GM20000 (cell line): ENCODE measurements at regions not wholly inside any gene's neighbourhood (a gene's known extent, or its start where the extent isn't known, plus 50 kb on each side); places are given as distances from the start of the nearest gene placed in this dataset.

Experiments
- DNase-seq: peaks from one replicate; pipeline ENCODE4 v3.0.0; 2012; ENCODE audit warnings: low spot score
- CTCF ChIP-seq: IDR thresholded peaks from 2 replicates; pipeline ENCODE4 v1.5.1; 2012; ENCODE audit warnings: mild to moderate bottlenecking, control low read depth; ENCODE audit errors: extremely low read depth, missing control alignments

- peak; percentile 55 for DNase-seq
- peak; percentile 45 for TF ChIP-seq CTCF
These were observed 214.4 kb upstream of the KIAA1217 start for GRCh38 chr10:23994459-23995046.

- no peak for TF ChIP-seq CTCF
- DNase-seq: no peak
These were observed 209.5 kb upstream of the KIAA1217 start for GRCh38 chr10:23999445-23999844.

GRCh38 chr10:24000271-24000813 is 208.6 kb upstream of the KIAA1217 start:
- no peak for TF ChIP-seq CTCF
- DNase-seq: no peak

- no peak for TF ChIP-seq CTCF
- DNase-seq: no peak
These were observed 202.2 kb upstream of the KIAA1217 start for GRCh38 chr10:24006741-24007140.

GRCh38 chr10:24007359-24007758 is 201.6 kb upstream of the KIAA1217 start:
- no peak for DNase-seq
- TF ChIP-seq CTCF: no peak

GRCh38 chr10:24008164-24009091 is 200.5 kb upstream of the KIAA1217 start:
- no peak for TF ChIP-seq CTCF
- DNase-seq: no peak

GRCh38 chr10:24009115-24009514 is 199.8 kb upstream of the KIAA1217 start:
- TF ChIP-seq CTCF: no peak
- DNase-seq: no peak
